HEK293T (cell line): ENCODE measurements at regions not wholly inside any gene's neighbourhood (a gene's known extent, or its start where the extent isn't known, plus 50 kb on each side); places are given as distances from the start of the nearest gene placed in this dataset.

Experiments
- ARNT ChIP-seq: fragments of 450-650 bp; IDR thresholded peaks from 2 replicates; pipeline ENCODE4 v1.6.1; 2017; ENCODE audit warnings: mild to moderate bottlenecking
- BHLHE40 ChIP-seq: fragments of 450-650 bp; IDR thresholded peaks from 2 replicates; pipeline ENCODE4 v1.6.1; 2016; ENCODE audit warnings: mild to moderate bottlenecking, moderate library complexity, borderline replicate concordance
- CTBP1 ChIP-seq: fragments of 450-650 bp; IDR thresholded peaks from 2 replicates; pipeline ENCODE4 v1.6.1; 2016; ENCODE audit warnings: borderline replicate concordance
- ELF4 ChIP-seq: fragments of 450-650 bp; IDR thresholded peaks from 2 replicates; pipeline ENCODE4 v1.6.1; 2017; ENCODE audit warnings: antibody characterized with exemption
- FOXA1 ChIP-seq: fragments of 450-650 bp; IDR thresholded peaks from 2 replicates; pipeline ENCODE4 v1.6.1; 2016; ENCODE audit warnings: mild to moderate bottlenecking
- FOXK2 ChIP-seq: fragments of 450-650 bp; IDR thresholded peaks from 2 replicates; pipeline ENCODE4 v1.6.1; 2016; ENCODE audit warnings: mild to moderate bottlenecking
- FOXM1 ChIP-seq: fragments of 450-650 bp; IDR thresholded peaks from 2 replicates; pipeline ENCODE4 v1.6.1; 2017; ENCODE audit warnings: mild to moderate bottlenecking, borderline replicate concordance
- NFRKB ChIP-seq: fragments of 450-650 bp; IDR thresholded peaks from 2 replicates; pipeline ENCODE4 v1.6.1; 2016; ENCODE audit warnings: mild to moderate bottlenecking, moderate library complexity
- SP1 ChIP-seq: fragments of 450-650 bp; IDR thresholded peaks from 2 replicates; pipeline ENCODE4 v1.6.1; 2017
- SUZ12 ChIP-seq: fragments of 450-650 bp; IDR thresholded peaks from 2 replicates; pipeline ENCODE4 v1.6.1; 2016; ENCODE audit warnings: mild to moderate bottlenecking
- TARDBP ChIP-seq: fragments of 450-650 bp; IDR thresholded peaks from 2 replicates; pipeline ENCODE4 v1.6.1; 2016
- TF ChIP-seq, protein P1 (sequence below): fragments of 450-650 bp; IDR thresholded peaks from 2 replicates; pipeline ENCODE4 v1.6.1; 2016

DNA sequence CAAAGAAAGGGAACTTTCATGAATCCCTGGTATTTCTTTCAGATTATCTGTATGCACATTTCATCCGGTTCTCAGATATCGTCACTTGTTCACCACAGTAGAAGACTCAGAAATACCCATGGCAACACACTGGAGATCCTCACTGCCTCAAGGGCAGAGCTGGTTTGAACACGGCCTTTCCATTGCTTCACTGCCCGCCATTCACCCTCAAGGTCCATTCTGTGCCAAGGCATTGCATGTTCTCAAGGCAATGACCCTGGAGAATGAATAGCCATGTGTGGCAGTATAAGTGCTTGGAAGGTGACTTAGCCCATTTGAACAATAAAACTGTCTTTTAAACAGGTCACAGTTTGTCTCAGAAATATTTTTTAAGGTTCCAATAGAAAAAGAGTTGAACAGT is 606.5 kb downstream of the IPMK start:
- TF ChIP-seq ELF4 (no peak), SUZ12 (no peak), BHLHE40 (no peak), FOXM1 (no peak), FOXA1 (no peak), TARDBP (no peak), SP1 (no peak), FOXK2 (no peak), NFRKB (no peak), ARNT (no peak), CTBP1 (no peak)
- TF ChIP-seq, protein P1, sequence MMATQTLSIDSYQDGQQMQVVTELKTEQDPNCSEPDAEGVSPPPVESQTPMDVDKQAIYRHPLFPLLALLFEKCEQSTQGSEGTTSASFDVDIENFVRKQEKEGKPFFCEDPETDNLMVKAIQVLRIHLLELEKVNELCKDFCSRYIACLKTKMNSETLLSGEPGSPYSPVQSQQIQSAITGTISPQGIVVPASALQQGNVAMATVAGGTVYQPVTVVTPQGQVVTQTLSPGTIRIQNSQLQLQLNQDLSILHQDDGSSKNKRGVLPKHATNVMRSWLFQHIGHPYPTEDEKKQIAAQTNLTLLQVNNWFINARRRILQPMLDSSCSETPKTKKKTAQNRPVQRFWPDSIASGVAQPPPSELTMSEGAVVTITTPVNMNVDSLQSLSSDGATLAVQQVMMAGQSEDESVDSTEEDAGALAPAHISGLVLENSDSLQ: no peak
